DMS153 treated with DMSO at 0.1 percent for 48 hours (cell line): ENCODE measurements at regions not wholly inside any gene's neighbourhood (a gene's known extent, or its start where the extent isn't known, plus 50 kb on each side); places are given as distances from the start of the nearest gene placed in this dataset.
"Not testable (repeated sequence)": the region's sequence is repeated elsewhere in the genome, so short reads cannot be mapped to it uniquely, and the experiment has no call there.

ENCODE experiments used
- DNase-seq: peaks from one replicate; lab custom pipeline; 2025; ENCODE audit not compliant: unreplicated experiment; lab: John Stamatoyannopoulos, UW

DNA sequence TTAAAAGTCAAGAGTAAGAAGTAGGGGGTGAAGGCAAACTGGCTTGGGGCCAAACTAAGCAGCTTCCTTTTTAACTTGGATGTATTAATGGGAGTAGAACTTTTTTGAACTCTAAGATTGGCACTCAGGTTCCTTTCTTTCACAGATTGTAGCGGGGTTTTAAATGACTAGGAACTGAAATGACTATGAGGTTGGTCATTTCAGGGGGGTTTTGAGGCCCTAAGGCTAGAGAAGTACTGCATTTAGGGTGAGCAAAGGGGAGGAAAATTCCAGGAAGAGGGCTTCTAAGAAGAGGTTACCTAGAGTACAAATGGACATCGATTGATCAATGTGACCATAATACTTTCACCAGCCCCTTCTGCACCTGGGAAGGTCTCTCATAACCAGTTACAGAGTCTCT lies 381.8 kb downstream of the MLLT3 start:
- no peak for DNase-seq

DNA sequence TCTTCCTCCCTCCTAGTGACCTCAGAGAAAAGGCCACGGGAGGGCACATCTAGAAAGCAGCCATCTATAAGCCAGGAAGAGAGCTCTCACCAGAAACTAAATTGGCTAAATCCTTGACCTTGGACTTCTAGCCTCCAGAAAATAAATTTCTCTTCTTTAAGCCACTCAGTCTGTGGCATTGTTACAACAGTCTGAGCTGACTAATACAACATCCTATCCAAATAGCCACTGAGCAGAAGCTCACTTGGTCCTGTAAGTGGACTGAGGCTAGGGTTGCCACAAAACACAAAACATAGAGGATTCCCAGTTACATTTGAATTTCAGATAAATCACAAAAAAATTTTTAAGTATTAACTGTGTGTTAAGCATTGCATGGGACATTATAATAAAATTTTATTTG lies 383.4 kb downstream of the MLLT3 start:
- no peak for DNase-seq

DNA sequence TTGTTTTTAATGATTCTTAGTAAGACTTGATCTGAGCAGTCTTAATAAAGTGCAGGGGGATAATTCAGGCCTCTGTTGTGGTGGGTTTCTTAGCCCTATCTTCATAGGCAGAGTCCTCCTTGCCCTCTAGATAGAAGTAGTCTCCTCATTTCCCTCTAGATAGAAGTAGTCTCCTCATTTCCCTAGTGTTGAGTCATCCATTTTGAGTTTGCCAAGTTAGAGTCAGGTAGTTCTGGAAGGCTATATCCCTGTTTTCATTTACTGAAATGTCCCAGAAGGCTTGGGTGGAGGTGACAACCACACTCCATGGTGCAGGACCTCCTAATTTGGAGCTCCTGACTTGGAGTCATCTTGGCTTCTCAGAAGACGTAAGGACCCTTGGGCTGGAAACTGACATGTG lies 384.6 kb downstream of the MLLT3 start:
- DNase-seq: no peak

DNA sequence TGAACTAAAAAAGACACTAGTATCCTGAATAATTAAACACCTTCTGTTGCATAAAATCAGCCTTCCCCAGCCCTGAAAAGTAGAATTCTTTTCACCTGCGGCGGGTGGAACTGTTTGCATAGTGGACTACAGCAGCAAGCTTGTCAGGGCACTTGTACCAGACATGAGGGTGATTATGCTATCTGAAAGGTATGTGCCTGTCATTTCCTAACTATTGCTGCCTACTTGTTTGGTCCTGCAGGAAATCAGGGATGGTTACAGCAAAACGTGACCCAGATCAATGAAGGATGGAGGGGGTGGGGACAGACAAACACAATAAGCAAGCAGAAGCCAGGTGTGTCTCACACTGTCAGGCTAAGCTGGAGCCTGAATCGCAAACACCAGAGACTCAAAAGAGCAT lies 385.6 kb downstream of the MLLT3 start:
- DNase-seq: peak; percentile 87

DNA sequence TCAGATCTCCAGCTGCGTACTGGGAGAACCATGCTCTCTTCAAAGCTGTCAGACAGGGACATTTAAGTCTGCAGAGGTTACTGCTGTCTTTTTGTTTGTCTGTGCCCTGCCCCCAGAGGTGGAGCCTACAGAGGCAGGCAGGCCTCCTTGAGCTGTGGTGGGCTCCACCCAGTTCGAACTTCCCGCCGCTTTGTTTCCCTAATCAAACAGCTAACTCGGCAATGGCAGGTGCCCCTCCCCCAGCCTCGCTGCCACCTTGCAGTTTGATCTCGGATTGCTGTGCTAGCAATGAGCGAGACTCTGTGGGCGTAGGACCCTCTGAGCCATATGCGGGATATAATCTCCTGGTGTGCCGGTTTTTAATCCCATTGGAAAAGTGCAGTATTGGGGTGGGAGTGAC lies 387.1 kb downstream of the MLLT3 start:
- not testable (repeated sequence) for DNase-seq

DNA sequence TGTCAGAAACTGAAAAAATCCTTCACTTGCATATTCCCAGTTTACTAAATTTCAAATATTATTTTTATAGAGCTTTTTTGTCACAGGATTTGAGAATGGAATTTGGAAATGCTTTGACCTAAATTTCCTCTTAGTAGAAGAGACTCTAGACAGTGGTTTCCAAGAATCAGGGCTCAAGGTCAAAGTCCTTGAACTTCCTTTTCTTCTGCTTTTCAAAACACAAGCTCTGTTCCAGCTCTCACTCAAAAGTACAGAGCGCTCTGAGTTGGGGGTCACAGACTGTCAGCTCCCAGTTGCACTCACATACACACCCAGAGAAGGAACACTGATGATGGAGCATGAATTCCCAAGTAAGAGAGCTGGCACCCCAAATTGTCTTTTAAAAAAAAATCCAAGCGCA lies 394.2 kb downstream of the MLLT3 start:
- DNase-seq: no peak

DNA sequence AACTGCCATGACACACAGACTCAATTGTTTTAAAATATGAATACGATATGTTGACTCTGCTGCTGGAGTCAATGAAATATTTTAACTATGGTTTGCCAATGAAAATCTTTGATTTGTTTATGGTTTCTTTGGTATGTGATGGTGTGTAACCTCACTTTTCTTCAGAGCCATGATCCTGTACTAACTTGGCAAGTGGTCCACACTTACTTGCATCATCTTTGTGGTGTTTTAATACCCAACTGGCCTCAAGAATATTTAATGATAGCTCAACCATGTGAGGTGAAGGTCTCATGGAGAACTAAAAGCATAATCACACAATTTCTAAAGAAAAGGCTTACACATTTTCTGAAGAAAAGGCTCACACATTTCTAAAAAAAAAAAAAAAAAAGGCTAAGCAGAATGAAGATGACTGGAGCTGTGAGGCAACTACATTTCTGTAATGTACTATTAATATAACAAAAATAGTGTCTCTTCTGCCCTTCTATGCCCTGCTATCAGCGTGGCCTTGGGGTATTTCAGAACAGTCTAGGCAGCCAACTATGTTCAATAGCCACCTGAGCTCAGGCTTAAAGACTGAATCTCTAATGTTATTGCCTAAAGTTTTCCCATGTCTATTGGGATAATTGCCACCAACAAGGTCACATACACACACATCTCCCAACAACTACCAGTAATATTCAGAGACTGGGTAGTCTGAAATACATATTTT lies 395.0 kb downstream of the MLLT3 start:
- no peak for DNase-seq

DNA sequence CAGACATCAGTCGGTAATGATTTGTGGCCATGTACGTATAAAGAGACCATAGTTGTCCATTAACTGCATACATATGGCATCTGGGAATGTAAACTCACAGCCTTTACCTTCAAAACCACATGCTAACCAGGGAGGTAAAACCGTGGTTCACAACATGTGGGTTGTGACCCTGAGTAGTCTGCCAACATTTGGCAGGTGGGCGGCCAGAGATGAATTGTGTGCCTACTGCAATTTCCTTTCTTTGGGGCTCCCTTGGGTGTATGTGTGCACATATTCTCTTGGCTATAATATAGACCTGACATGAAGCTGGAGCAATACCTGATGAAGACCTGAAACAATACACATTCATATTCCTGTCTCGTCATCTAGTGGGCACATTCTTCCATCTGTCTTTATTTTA lies 396.0 kb downstream of the MLLT3 start:
- DNase-seq: no peak

DNA sequence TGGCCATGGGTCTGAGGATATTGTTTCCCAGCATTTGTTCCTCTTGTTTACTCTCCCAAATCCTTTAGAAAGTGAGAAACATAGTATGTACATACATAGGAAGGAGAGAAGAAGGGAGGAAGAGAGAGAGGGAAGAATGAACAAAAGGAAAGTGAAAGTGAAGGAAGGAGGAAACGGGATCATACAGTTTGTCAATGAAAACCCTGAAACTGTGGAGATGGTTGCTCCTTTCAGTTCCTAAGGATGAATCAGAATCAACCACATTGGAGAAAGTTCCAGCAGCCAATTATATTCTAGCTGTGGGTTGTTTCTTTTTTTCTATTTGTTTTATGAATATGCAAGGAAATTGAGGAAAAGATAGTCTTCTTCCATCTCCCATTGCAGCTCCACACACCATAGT lies 396.5 kb downstream of the MLLT3 start:
- DNase-seq: no peak

DNA sequence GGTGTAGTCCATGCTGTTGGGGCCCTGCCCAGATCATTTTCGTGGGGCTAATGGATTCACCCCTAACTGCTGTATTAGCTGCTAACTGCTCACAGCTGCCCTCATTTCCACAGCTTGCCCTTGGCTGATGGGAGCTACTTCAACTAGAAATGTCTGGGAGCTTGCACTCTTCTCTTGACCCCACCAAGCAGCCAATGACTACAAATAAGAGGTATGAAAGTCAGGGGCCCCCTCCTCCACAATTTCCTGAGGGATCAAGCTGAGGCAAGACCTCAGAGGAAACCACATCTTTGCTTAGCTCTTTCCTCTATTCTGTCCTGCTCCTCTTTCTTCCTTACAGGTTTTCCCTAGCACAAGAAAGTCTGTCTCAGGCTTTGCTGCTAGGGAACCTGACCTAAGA lies 397.5 kb downstream of the MLLT3 start:
- no peak for DNase-seq

DNA sequence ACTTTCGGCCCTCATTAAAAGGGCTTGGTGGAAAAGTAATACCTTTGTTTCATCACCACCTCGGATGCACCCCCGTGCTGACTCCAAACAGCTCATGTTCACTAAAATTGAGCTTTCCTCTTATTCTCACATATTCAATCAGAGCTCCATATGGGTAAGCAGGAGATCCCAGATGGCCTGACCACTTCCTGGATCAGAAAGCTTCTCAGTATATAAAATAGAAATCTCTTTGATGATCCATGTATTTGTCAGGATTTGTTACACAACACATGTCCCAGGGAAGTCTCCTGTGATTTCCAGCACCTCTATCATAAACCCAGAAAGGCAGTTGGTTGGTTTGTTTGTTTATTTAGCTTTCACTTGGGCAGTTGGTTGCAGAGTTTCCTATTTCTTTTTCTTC lies 402.0 kb downstream of the MLLT3 start:
- no peak for DNase-seq

DNA sequence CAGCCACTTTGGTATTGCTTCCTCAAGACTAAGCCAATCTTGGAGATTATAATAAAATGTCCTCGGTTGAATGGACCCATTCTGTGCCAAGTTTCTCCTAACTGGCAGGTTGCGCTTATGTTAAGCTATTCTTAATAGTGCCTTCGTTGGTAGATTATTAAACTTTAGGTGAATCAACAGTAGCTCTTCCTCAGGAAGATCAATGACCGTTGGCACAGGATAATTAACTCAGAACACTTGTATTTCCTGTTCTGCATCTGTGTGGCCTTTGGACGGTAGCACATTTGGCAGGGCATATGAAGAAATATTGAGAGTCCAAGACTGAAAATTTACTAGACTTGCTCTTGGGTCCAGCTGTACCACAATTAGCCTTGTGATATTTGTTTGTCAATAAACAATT lies 402.9 kb downstream of the MLLT3 start:
- no peak for DNase-seq

DNA sequence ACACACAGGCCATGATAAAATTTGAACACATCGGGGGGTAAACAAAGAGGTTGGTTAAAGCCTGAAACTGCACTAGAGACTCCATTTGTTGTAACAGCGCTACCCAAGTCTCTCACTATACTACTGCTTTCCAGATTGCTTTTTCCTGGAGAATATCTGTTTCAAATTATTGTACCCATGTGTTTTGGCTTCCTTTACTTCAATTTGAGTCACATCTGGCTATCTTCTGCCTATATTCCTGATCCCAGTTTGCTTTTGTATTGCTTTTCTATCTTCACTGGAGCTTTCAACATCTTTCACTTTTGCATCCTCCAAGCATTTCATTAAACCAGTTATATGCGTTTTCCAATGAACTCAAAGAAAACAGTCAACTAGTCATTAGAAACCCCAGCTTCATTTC lies 404.7 kb downstream of the MLLT3 start:
- no peak for DNase-seq

DNA sequence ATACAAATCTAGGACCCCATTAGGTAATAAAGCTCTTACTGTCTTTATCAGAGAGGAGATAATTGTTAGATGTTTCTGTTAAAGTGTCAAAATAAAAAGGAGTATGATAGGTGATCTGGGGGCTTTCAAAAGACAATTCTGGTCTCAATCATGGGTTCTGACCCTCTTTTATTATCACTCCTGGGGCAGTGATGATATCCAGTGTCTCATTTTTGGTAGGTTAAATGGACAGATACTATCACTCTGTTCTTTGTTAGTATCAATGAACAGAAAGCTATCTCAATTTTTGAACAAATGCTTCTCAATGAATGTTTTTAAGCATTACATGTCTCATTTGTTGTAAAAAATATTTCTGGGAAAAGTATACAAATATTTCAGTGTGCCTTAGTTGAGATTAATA lies 405.9 kb downstream of the MLLT3 start:
- no peak for DNase-seq

DNA sequence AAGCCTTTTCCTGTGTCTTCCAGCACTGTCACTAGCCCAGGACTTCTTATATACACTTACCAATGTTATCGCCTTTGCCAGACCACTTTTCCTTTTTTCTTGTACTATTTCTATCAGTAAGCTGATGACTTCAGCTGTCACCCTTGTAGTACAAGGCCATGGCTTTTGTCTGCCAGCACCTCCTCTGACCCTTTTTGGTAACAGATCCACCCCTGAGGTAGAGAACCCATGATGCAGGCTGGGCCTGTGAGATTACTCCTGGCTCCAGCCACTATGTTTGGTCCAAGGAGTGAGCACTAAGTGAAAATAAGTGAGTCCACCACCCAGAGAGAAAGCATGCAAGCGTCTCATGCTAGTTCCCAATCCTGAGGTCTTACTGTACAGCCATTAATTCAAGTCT lies 406.7 kb downstream of the MLLT3 start:
- no peak for DNase-seq

DNA sequence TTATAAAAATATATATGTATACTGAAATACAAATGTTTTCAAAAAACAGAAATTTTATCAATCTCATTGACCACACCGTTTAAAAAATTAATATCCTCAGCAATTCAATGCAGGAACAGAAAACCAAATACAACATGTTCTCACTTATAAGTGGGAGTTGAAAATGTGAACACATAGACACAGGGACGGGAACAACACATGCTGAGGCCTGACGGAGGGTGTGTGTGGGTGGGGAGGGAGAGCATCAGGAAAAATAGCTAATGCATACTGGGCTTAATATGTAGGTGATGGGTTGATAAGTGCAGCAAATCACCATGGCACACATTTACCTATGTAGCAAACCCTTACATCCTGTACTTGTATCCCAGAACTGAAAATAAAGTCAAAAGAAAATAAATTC lies 409.5 kb downstream of the MLLT3 start:
- DNase-seq: no peak

DNA sequence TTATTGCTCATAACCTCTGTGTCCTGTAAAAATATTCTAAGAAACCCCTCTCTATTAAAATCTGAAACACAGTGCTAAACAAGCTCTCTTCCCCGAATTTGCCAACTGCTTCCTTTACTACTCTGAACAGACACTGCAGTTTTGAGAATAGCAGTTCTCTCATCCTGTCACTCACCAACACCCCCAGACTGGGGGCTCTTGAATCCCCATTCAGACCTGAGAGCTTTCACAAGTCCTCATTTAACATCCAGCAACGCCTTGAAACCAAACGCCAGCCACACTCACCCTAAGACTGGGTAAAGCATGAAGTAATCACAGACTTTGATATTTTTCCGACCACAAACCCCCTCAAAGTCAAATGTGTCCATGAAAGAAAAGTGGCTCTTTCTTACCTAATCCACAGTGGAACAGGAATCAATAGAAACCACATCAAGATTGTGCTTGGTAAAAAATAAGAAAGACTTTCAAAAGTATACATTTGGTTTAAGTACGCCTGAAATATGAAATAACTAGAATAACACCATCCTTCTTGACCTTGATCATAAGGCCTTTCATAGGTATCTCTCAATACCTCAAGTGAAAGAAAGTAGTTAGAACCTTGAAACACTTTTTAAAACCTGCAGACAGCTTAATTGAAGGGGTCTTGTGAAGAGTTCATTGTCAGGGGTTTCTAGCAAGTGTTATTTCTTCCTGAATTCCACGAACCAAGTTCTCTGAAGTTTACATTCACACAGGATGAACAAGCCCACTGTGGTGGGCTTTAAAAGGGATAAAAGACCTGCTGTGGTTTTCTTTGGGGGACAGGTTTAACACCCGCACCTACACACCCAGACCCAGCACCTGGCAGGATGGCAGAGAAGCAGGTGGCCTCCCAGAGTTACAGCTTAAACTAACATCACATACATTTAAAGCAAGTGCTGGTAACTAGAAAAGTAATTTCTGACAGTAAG lies 412.6 kb downstream of the MLLT3 start:
- no peak for DNase-seq

DNA sequence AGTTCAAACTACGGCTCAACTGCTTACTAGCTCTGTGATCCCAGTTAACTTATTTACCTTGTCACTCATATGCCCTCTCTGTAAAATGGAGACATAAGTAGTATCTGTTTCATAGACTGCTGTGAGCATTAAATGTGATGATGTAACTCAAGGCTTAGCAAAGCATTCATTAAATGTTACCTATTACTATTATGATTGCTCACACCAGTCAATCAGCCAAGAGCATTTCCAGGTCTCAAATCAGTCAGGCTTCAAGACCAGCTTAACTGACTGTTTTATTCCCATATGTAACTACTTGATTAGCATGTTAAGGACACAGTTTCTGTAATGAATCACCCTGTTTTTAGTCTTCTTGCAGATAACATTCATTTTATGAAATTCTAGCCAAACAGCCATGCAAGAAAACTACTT lies 413.3 kb downstream of the MLLT3 start:
- no peak for DNase-seq

DNA sequence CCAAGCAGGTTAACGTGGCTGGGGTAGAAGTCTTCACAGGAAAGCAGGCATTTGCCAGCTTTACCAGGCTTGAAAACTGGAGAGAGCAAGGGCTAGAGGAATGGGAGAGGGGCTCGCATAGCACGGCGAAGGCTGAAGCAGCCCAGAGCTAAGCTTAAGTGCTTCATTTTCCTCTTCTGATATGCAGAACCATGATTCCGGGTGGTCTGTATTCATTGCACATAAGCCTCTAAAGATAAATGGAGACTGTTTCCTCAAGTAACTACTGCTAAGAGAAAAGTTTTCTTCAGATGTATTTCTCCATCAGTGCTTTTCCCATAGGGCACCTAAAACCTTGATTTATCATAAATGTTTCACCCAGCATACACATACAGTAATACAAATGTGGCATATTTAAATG lies 414.1 kb downstream of the MLLT3 start:
- DNase-seq: no peak

DNA sequence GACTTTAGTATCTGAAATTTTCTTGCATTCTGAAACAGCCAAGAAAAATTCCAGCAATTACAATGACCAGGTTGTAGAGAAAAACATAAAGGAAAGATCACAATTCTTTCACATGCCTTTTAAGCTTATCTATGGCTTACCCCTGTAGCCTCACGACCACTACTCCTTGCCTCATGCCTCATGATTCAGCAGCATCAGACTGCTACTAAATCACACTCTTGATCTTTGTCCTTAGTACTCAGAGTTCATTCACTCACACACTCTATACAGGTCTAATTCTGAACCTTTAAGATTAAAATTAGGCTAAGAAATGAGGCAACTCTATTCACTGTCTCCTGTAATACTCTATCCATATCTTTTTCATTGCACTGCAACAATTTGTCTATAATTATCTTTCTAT lies 415.1 kb downstream of the MLLT3 start:
- no peak for DNase-seq

DNA sequence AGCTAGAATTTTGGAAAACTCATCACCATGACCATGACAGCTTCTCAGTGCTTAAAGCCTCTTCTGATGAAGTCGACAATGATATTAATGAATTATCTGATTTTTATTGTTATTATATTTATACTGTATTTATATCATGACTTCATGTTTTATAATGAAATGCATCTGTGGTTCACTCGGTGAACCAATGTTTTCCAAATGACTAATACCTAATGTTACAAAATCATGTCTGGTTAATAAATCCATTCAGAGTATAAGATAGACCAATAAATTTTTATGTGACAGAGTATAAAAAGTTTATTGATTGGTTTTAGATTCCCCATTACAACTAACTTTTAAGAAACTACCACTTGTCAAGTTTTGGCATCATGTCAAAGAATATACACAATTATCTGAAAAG lies 416.5 kb downstream of the MLLT3 start:
- no peak for DNase-seq

DNA sequence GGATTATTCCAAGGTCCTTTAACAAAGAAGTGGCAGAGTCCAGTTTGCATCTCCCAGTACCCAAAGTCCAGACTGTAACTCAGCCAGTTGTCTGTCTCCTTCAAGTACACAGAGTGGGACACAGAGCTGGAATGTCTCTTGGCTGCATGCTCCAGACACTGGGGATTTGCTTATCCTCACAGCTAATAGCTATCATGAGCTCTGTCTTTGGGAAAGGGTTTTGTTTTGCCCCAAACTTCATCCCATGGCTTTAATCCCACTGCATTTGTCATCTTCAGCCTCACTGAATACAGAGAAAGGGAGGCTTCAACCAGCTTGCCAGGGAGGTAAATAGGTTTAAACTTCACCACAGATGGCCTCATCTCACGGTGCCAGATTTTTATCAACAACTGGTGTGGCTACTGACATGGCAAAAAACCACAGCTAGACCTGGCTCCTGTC lies 412.2 kb upstream of the SLC24A2 start:
- DNase-seq: no peak
